ENCODE measurements at regions not wholly inside any gene's neighbourhood (a gene's known extent, or its start where the extent isn't known, plus 50 kb on each side); places are given as distances from the start of the nearest gene placed in this dataset.

DNA sequence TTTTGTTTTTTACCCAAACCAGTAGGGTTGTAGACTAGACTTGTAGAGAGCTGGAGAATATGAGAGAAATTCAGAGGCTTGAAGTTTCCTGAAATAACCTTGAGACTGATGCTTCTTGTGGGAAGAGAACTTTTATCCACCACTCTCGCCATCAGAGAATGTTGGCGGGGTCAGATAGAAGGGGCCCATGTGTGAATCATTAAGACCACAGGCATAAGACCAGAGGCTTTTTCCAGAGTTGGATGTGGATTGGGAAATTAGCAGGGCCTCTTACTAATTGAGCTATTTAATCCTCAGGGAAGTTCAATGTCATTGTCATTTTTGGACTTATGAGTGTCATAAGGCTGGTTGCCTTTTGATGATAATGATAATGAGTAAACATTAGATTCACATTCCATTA is 246.9 kb upstream of the THRB start:
- in situ Hi-C loops (cut with HindIII; ENCODE audit: low sequenced_read_pairs): no loop called here

- in situ Hi-C loops (cut with HindIII; ENCODE audit: low sequenced_read_pairs): no loop called here
These were observed 253.9 kb upstream of the THRB start for GRCh38 chr3:24748520-24748919.

- in situ Hi-C loops (cut with HindIII; ENCODE audit: low sequenced_read_pairs): no loop called here
These were observed 256.4 kb upstream of the THRB start for GRCh38 chr3:24751020-24751419.

DNA sequence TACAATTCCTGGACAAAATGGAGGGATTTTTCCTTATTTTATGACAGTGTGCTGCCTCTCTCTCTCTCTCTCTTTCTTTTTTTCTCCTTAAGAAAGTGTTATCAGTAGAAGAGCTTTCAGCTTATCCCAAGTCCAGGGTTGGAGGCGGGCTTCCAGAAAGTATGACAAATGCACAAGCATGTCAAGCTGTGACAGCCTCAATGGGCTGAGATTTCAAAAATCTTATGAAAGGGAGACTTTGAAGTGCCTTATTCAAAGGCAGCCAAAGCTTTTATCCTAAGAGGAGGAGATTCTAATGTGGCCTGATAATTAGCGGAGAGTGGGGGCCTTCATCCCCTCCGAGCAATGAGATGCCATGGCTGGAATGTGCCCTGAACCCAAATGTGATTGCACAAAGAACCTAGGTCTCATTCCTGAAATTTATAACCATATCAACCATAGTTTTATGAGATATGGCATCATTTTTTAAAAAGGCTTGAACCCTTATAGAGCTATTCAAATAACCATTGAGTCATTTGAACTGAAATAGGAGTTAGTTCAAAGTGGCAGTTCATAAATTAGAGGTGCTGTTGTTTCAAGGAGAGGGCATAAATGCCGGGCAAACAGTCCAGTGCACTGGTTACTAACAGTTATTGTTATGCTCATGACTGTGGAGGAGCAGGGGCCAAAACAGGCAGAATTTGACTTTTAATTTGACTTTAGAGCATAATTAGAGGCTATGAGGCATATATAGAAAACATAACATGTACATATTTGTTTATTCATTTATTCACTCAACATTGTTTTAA is 261.6 kb upstream of the THRB start:
- in situ Hi-C loops (cut with HindIII; ENCODE audit: low sequenced_read_pairs): no loop called here

DNA sequence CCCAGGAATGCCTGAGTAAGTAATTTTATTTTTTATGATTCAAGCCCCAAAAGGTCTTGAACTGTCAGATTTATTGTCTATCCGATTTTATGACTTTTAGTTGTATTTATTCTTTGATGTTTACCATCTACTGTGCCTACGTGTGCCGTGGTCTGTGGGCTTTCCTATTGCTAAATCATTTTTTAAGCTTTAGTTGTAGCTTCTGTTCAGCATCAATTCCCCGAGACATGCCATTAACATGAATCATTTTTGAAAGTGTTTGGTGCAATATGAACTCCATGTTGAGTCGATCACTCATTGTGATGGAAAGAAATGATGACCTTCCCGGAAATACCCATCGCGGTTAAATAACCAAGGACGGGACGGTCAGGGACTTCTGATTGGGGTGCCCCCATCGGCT is 268.7 kb upstream of the THRB start:
- in situ Hi-C loops (cut with HindIII; ENCODE audit: low sequenced_read_pairs): loop anchor here (5.0 kb wide), 1 partner anchor 49 kb away; no protein-coding TSS in a partner anchor

DNA sequence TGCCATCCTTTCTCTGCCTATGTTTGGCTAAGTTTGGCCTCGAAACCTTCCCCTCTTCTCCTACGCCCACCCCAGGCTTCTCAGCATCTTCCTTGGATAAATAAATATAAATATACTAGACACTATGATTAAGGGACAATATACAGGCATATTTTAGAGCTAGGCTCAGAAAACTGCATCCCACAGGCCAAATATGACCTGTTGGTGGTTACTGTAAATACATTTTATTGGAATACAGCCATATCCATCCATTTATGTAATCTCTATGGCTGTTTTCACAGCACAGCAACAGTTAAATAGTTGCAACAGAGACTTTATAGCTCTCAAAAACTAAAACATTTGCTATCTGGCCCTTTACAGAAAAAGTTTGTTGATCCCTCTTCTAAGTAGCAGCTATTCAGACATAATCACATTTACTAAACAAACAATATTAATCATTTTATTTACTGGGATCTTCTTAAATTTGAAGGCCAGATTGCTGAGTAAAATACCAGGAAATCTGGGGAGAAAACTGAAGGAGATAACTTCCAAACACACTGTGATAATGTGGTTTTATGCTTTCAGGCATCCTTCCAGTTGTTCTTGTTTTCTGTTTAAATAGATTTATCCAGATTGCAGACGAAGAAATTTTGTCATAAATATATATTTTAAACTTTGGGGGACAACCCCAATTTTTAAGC is 269.7 kb upstream of the THRB start:
- in situ Hi-C loops (cut with HindIII; ENCODE audit: low sequenced_read_pairs): loop anchor here (5.0 kb wide), 1 partner anchor 48 kb away; no protein-coding TSS in a partner anchor

DNA sequence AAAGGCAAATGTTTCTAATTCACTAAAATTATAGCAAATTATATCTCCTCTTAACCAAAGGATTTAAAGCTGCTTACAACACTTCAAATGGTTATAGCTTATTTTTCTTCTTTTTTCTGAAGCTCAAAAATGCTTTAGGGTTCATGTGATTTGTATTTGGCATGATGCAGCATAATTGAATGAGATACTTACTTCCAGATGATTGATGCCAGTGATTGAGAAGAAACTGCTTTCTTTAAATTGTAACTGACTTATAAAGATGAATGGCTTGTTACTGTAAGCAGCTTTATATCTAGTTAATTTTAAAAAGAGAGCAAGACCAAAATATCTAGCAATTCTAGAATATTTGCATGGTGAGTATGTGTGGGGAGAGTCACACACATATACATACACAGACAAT is 270.7 kb upstream of the THRB start:
- in situ Hi-C loops (cut with HindIII; ENCODE audit: low sequenced_read_pairs): no loop called here

DNA sequence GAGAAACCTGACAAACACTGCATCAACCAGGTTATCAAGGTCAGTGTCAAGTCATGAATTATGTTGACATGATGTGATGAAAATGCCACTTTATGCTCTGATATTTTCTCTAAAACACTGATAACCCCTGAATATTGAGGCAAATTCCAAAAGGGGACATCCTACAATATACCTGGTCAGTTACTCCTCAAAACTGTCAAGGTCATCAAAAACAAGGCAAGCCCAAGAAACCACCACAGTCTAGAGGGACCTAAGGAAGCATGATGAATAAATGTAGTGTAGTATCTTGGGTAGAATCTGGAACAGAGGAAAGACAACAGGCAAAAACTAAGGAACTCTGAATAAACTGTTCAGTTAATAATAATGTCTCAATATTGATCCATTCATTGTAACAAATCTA is 275.3 kb upstream of the THRB start:
- in situ Hi-C loops (cut with HindIII; ENCODE audit: low sequenced_read_pairs): no loop called here

DNA sequence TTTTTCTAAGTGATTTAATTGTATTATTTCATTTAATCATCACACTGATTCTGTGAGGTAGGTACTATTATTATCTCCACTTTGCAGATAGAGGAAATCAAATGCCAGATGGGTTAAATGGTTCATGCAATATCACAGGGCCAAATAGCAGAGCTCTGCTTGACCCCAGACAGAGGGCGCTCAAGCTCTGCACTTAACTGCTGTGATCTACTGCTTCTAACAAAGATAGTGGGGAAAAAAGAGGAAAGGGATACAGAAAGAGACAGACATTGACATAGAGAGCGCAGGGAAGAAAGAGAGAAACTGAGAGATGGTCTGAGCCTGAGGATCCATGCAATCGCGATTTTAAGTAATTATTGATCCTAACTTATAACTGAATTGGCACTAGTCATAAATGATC is 279.1 kb upstream of the THRB start:
- in situ Hi-C loops (cut with HindIII; ENCODE audit: low sequenced_read_pairs): no loop called here

DNA sequence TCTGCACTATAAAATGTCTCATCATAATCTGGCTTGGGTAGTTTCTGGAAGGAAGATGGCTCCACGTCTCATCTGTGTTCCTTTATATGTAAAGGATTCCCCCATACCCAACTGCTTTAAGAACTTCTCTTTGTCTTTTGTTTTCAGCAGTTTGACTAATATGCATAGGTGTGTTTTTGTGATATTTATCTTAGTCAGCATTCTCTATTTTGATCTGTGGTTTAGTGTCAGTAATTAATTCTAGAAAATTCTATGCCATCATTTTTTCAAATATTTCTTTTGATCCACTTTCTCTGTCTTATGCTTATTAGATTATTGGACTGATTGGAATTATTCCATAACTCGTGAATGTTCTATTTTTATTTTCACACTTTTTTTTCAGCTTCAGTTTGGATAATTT is 286.3 kb upstream of the THRB start:
- in situ Hi-C loops (cut with HindIII; ENCODE audit: low sequenced_read_pairs): no loop called here

- in situ Hi-C loops (cut with HindIII; ENCODE audit: low sequenced_read_pairs): no loop called here
These were observed 286.8 kb upstream of the THRB start for GRCh38 chr3:24781454-24781853.

DNA sequence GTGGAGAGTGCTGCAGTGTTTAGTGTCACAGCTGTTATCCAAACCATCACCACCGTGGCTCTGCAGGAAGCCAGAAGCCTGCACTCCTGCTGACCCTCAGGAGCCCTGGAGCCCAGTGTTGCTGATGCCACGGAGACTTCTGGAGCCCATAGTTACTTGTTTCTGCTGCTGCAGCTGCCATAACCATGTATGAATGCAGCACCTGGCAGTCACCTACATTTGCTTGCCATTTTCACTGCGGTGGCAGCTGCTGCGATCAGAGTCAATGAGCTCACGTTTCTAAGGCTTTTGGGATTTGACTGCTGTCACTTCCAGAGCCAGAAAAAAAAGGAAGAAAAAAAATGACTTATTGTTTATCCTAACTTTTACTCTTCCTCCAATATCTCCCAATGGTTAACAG is 299.2 kb upstream of the THRB start:
- in situ Hi-C loops (cut with HindIII; ENCODE audit: low sequenced_read_pairs): no loop called here

- in situ Hi-C loops (cut with HindIII; ENCODE audit: low sequenced_read_pairs): loop anchor here (5.0 kb wide), 1 partner anchor 105 kb away; no protein-coding TSS in a partner anchor
These were observed 308.0 kb upstream of the THRB start for GRCh38 chr3:24802614-24803013.

DNA sequence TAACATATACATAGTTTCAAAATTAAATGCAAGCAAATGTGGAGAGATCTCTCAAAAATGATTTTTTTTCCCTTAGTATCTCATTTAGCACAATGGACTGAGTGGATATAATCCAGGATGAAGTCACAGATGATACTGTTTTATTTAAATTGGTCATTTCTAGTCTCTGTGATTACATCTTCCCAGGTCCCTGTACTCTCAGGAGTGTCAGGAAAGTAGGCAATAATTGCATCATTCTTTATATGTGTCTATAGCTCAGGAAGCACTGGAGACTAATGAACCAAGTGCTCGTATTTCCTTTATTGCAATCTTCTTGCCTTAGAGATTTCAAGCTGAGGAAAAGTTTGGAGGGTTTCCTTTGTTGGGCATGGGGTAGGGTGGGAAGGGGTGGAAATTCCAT is 309.4 kb upstream of the THRB start:
- in situ Hi-C loops (cut with HindIII; ENCODE audit: low sequenced_read_pairs): loop anchor here (5.0 kb wide), 1 partner anchor 103 kb away; no protein-coding TSS in a partner anchor

GRCh38 chr3:24810881-24811280 is 316.2 kb upstream of the THRB start:
- in situ Hi-C loops (cut with HindIII; ENCODE audit: low sequenced_read_pairs): loop anchor here (5.0 kb wide), 1 partner anchor 49 kb away; no protein-coding TSS in a partner anchor

DNA sequence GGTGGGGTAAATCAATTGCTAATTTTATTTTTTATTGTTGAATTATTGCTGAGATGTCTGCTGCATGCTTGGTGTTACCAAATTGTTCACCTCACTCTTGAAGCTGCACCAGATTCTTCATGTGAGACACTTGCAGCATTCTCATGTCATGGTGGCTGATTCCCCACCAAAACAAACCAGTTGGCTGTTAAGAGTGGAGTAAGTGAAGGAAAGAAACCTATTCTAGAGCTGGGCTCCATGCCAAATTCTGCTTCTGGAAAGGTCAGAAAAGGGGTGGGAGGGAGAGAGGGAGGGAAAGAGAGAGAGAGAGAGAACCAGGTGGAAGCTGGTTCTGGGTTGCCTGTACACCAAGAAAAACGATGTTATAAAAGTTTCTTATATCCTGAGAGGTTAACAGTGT is 317.5 kb upstream of the THRB start:
- in situ Hi-C loops (cut with HindIII; ENCODE audit: low sequenced_read_pairs): loop anchor here (5.0 kb wide), 1 partner anchor 50 kb away; no protein-coding TSS in a partner anchor

GRCh38 chr3:24818055-24818454 is 323.4 kb upstream of the THRB start:
- in situ Hi-C loops (cut with HindIII; ENCODE audit: low sequenced_read_pairs): loop anchor here (5.0 kb wide), 1 partner anchor 49 kb away; no protein-coding TSS in a partner anchor

GRCh38 chr3:24828011-24828410 is 333.4 kb upstream of the THRB start:
- in situ Hi-C loops (cut with HindIII; ENCODE audit: low sequenced_read_pairs): no loop called here

- in situ Hi-C loops (cut with HindIII; ENCODE audit: low sequenced_read_pairs): no loop called here
These were observed 333.9 kb upstream of the THRB start for GRCh38 chr3:24828551-24828950.

- in situ Hi-C loops (cut with HindIII; ENCODE audit: low sequenced_read_pairs): no loop called here
These were observed 334.4 kb upstream of the THRB start for GRCh38 chr3:24829011-24829581.

DNA sequence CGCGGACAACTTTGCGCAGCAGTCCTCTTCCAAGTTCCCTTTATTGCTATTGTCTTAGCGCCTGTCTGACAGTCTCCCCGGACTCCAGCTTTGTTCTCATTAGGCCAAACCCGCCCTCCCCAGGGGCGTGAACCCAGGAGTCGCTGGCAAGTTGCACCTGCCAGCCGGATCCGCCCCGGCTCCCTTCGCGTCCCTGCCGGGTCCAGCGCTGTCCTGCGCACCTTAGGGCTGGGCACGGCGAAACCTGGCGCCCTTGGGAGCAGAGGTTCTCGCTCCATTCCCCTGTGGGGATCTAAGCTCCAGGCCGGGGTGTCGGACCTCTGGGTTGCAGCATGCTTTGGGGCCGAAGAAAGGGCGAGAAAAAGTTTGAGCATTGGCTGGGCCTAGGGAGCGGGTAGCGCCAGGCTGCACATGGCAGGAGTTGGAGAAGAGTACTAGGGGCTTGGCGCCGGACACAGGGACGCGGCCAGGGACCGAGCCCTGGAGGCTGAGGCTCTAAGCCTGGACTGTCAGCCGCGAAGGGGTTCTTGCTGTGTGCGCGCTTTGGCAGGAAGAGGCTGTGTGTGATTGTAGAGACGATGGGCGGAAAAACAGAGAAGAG is 335.1 kb upstream of the THRB start:
- in situ Hi-C loops (cut with HindIII; ENCODE audit: low sequenced_read_pairs): no loop called here

Measured in endothelial cell of hepatic sinusoid (primary cell).